Activated CD4-positive, alpha-beta T cell treated with anti-CD3 and anti-CD28 coated beads for 1 hour (primary cell): ENCODE measurements at regions not wholly inside any gene's neighbourhood (a gene's known extent, or its start where the extent isn't known, plus 50 kb on each side); places are given as distances from the start of the nearest gene placed in this dataset.

Source experiments
- DNase-seq: peaks from one replicate; pipeline ENCODE4 v3.0.0-alpha.2; 2020

- no peak for DNase-seq
These were observed 481.0 kb upstream of the ADAMTS5 start for GRCh38 chr21:27447843-27448242.

DNA sequence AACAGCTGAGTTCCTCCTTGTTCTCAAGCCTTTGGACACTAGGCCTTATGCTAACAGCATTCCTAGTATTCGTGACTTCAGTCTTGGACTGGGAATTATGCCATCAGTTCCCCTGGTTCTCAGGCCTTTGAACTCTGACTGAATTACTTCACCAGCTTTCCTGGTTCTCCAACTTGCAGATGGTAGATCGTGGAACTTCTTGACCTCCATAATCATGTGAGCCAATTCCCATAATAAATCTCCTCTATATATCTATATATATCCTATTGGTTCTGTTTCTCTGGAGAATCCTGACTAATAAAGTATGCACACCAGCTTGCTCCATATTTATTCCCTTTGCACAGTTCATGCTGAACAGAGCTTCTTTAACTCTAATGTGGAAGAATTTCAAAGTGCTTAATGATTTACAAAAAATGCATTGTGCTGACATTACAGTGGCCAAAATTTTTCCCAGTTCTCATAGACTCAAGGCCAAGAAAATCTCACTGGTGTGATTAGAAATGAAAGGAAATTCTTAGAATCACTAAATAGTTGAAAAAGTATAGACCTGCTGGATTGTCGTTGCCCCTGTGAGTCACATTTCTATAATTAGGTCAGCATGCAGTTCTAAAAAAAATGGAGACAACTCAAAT lies 462.9 kb upstream of the ADAMTS5 start:
- no peak for DNase-seq

- no peak for DNase-seq
These were observed 459.3 kb upstream of the ADAMTS5 start for GRCh38 chr21:27426196-27426595.

GRCh38 chr21:27425574-27425973 lies 458.7 kb upstream of the ADAMTS5 start:
- DNase-seq: no peak

DNA sequence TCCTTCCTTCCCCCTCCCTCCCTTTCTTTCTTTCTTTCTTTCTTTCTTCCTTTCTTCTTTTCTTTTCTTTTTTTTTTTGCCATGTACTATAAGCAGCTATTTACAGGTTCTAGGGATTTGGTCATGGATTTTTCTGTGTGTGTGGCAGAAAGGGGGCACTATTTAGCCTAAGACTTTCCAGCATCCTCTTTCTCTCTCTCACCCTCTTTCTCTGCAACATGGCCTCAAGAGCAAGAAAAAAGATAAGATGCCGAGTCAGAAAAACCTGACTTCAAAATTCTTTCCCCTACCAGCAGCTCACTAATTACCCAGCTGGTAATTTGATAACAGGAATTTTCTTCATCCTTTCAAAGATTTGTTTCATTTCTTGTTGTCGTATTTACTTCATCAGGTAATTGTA lies 458.3 kb upstream of the ADAMTS5 start:
- DNase-seq: no peak

DNA sequence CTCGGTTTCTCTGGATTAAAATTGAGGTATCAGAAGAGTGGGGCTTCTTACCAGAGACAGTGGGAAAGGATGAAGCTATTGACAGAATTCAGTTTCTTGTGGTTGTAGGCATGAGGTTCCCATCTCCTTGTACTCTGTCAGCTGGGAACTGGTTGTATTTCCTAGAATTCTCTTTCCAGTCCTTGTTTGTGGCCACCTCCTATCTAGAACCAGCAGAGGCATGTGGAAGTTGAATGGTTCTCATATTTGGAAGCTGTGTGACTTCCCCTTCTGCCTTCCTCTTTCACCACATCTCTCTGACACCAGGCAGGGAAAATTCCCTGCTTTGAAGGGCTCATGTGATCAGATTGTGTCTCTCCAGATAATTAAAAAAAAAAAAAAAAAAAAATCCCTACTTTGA lies 457.7 kb upstream of the ADAMTS5 start:
- no peak for DNase-seq

- DNase-seq: no peak
These were observed 457.2 kb upstream of the ADAMTS5 start for GRCh38 chr21:27423906-27424595.

DNA sequence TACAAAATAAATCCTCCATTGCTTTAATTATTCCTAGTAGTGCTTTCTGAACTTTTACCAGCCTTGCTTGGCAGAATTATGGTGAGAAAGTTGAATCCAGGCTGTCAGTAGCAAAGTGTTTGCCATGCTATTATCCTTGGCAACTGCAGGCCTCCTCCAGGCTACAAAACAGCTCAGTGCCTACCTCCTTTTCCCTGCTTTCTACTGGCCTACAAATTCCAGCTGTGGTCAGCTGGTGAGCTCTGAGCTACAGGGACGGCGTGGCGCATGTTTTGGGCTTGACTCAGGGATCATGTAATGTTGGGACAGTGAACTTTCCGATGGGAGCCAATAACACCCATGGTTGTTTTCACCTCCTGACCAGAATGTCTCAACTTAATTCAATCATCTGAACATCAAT lies 456.1 kb upstream of the ADAMTS5 start:
- no peak for DNase-seq

GRCh38 chr21:27422435-27422834 lies 455.5 kb upstream of the ADAMTS5 start:
- DNase-seq: no peak

DNA sequence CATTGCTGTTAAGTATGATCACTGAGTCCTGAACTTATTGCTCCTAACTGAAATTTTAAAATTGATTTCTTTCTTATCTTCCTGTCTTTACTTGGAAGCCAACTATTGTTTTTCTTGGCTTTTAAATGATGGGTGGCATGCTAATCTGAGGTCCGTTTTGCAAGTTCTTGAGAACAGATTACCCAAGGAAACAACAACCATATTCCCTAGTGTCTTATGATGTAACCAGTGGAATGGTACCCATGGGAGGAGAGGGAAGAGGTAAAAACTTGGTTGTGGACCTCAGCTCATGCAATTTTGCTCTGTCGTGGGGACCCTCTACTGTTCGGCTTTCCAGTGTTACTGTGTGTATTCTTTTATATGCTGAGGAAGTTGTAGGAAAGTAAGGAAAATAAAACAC lies 454.8 kb upstream of the ADAMTS5 start:
- no peak for DNase-seq

- DNase-seq: no peak
These were observed 452.3 kb upstream of the ADAMTS5 start for GRCh38 chr21:27419153-27419552.

GRCh38 chr21:27418346-27418745 lies 451.5 kb upstream of the ADAMTS5 start:
- no peak for DNase-seq

DNA sequence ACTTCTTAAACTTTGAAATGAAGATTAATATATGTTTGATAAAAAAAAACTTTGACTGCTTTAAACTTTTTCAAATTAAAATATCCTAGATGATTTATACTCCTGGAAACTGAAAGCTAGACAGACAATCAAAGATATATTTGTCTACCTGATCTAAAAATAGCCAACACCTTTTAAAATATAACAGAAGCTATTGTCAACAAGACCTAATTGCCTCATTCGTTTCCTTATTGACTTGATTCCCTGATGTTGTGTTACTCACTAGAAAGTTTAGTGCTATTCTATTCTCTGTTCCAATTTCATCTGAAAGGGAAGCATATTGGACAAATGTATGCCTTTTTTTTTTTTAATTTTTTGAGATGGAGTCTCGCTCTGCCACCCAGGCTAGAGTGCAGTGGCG lies 445.6 kb upstream of the ADAMTS5 start:
- no peak for DNase-seq

GRCh38 chr21:27408826-27409225 lies 441.9 kb upstream of the ADAMTS5 start:
- DNase-seq: no peak

GRCh38 chr21:27407271-27407670 lies 440.4 kb upstream of the ADAMTS5 start:
- DNase-seq: no peak

- DNase-seq: no peak
These were observed 439.6 kb upstream of the ADAMTS5 start for GRCh38 chr21:27406300-27407009.

GRCh38 chr21:27403011-27403410 lies 436.1 kb upstream of the ADAMTS5 start:
- DNase-seq: no peak

- no peak for DNase-seq
These were observed 433.2 kb upstream of the ADAMTS5 start for GRCh38 chr21:27400045-27400444.

- no peak for DNase-seq
These were observed 430.7 kb upstream of the ADAMTS5 start for GRCh38 chr21:27397578-27397977.

- DNase-seq: no peak
These were observed 426.8 kb upstream of the ADAMTS5 start for GRCh38 chr21:27393726-27394125.

GRCh38 chr21:27391990-27392389 lies 425.1 kb upstream of the ADAMTS5 start:
- no peak for DNase-seq

DNA sequence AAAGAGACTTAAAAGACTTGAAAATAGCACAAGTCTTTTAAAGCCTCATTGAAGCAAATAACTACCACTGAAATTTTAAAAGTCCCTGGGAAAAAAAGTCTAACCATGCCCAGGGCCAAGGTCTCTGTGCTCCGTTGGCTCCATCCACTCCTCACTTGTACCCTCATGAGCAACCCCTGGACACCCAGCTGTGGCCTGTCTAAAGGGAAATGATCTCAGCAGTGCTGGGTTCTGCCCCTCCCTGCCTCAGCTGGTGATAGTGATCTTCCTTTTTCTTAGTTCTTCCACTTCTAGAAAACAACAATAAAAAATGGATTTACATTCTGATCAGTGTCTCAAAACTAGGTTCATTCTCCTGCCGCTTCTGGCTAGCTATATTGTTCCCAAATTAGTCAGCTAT lies 423.5 kb upstream of the ADAMTS5 start:
- DNase-seq: no peak

- no peak for DNase-seq
These were observed 421.9 kb upstream of the ADAMTS5 start for GRCh38 chr21:27388825-27389224.

DNA sequence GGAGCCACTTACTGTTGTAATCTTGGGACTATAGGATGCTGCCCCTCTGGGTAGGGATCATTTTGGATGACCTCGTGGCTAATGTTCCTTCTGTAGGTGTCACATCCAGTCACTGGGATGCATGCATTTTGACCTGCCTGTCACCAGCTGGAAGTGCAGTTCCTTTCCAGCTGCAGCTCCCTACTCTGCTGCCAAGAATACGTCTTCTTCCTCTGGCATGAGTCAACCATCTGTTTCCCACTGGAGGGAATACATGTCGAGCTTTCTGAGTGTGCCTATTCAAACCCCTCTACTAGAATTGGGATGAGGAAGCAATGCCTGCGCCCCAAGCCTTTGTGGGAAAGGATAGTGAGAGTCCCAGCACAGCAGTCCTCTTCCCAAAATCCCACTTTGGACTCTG lies 415.5 kb upstream of the ADAMTS5 start:
- no peak for DNase-seq
